HG03280 (cell line): ENCODE measurements at regions not wholly inside any gene's neighbourhood (a gene's known extent, or its start where the extent isn't known, plus 50 kb on each side); places are given as distances from the start of the nearest gene placed in this dataset.
A peak's percentile ranks its signal among the peaks of the same experiment; 100 is the strongest.

Experiments used
- ATAC-seq: cut with Tn5 transposase; IDR thresholded peaks from one replicate; pipeline ENCODE4 v1.9.1; 2021; ENCODE audit warnings: mild to moderate bottlenecking, moderate library complexity; ENCODE audit not compliant: unreplicated experiment

GRCh38 chr10:83957168-83957947 is 182.0 kb upstream of the GHITM start:
- no peak for ATAC-seq

DNA sequence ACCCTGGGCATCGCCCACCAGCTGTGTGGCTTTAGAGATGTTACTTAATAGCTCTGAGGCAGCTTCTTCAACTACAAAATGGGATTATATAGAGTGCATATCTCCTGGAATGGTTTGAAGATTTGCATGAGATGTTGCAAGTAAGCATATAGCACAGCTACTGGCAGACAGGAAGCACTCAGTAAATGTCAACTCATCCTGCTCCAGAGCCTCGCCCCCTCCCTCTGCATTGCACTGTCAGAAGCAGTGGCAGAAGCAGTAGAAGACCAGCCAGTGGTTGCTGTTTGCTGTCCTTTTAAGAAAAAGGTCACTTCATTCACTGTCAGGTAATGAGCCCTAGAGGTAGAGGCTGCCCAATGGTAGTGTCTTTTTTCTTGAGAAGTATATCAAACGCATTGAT is 180.0 kb upstream of the GHITM start:
- ATAC-seq, result no peak

GRCh38 chr10:83960125-83960524 is 179.2 kb upstream of the GHITM start:
- ATAC-seq, result no peak

- ATAC-seq, result no peak
These were observed 177.7 kb upstream of the GHITM start for GRCh38 chr10:83961620-83962019.

DNA sequence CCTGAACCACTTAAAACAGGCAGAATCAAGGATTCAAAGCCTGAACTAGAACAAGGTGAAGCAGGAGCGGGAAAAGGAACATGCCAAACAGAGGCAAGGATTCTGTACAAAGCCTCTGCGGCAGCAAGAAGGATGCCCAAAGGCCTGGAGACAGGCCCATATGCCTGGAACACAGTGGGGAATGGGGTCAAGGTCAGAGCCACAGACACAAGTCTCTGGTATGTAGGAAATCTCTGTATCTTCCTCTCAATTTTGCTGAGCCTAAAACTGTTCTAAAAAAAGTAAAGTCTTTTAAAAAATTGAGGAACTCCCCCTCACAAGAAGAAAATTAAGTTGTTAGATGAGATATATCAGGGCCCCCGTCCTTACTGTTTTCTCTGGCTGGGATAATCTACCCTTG is 175.9 kb upstream of the GHITM start:
- no peak for ATAC-seq

- ATAC-seq, result no peak
These were observed 173.8 kb upstream of the GHITM start for GRCh38 chr10:83965473-83965872.

GRCh38 chr10:83968052-83968451 is 171.3 kb upstream of the GHITM start:
- ATAC-seq, result no peak

DNA sequence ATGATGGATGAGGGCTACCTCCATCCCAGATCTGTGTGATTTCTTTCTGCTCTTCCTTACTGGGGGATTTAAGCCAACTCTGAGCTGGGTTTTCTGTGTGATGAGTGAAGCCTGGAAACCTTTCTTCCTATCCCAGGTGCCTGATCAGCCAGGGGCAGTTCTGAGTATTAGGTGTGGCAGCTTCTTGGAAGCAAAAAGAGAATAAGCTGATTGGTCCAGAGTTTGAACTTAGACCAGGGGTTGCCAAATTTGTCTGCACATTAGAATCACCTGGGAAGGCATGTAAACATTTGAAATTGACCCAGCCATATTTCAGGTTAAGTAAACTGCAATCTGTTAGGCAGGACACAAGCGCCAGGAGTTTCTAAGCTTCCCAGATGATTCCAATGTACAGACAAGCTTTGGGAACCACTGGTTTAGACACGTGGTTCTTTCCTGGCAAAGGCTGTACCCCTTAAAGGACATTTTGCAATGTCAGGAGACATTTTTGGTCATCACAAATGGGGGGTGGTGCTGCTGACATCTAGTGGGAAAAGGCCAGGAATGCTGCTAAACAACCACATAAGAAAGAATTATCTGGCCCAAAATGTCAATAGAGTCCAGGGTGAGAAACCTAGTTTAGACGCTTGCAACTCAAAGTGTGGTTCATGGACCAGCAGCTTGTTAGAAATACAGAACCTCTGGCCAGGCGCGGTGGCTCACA is 160.5 kb upstream of the GHITM start:
- no peak for ATAC-seq

DNA sequence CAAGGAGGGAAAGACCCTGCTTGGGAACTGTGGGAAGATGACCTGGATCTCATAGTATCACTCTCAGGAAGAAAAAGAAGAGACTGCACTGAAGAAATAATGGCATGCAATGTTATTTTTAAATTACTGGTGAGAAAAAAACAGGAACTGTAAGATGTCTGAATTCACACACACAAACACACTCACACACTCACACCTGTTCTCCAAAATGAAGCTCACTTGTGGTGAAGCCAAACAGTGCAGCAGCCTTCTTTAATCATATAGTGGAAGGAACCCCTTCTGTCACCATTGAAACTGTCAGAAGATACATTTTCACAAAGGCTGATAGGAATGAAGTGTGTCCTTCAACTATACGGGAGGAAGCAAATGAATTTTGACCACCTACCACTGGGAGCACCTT is 156.5 kb upstream of the GHITM start:
- ATAC-seq, result no peak

GRCh38 chr10:83983578-83984255 is 155.6 kb upstream of the GHITM start:
- ATAC-seq, result no peak

DNA sequence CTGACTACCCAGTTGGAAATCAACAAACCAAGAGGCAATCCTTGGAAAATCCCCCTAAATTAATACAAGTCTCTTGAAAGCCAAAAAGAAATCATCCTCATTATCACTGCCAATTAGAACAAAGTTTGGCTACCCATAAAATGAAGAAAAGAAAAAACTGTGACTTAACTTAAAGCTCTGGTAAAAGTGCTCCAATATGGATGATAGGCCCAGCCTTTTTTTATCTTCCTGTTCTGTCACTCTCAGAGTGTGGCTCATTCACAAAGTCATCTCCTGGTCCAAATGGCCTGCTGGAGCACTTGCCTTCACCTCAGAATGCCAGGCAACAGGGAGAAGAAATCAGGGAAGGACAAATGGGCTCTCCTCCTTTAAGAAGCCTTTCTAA is 155.1 kb upstream of the GHITM start:
- no peak for ATAC-seq

DNA sequence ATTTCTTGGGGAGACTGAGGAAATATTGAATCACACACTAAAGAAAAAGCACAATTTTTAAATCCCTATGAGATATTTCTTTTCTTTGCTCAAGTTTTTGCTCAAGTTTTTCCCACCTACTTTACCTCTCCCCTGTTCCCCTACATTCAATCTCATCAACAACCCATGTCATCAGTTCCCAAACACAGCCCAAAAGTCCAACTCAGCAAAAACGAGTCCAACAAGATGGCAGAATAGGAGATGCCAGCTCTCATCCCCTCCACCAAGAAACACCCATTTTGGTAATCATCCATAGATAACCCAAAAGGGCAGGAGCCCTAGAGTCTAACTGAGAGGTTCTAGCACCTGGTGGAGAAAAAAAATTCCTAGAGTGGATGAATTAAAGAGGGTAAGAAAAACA is 152.5 kb upstream of the GHITM start:
- no peak for ATAC-seq

DNA sequence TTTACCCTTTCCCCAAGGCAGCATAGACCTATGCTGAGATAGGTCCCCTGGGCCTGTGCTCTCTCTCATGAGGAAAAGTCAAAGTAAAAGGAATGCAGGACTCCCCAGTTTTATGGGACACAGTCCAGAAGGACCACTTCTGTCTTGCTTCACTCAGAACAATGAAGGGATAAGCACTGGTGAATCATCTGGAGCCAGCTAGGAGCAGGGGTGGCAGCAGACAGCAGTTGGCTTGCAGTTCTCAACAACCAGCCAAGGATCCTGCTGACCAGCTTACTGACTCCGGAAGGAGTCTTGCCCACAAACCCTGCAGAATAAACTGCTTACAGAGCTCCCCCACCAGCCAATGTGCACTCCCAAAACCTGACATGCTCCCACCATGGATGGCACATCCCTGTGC is 152.1 kb upstream of the GHITM start:
- ATAC-seq, result no peak

DNA sequence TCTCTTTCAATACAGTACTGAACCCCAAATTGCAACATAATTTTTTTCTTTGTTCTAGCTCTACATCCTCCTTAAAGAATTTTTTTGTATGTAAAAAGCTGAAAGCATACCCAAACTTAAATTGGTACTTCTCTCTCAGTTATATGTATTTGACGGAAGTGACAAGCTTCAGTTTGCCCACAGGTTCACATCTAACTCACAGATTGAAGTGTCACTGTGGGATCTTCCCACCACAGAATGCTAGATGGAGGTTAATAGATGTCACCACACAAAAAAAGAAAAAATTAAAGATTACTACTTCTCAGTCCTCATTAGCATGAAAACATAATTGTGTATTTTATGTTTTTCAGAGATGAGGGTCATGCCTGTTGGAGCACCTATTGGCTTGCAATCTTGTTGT is 150.9 kb upstream of the GHITM start:
- ATAC-seq, result no peak

- ATAC-seq, result peak; percentile 85
These were observed 149.2 kb upstream of the GHITM start for GRCh38 chr10:83990126-83990525.

DNA sequence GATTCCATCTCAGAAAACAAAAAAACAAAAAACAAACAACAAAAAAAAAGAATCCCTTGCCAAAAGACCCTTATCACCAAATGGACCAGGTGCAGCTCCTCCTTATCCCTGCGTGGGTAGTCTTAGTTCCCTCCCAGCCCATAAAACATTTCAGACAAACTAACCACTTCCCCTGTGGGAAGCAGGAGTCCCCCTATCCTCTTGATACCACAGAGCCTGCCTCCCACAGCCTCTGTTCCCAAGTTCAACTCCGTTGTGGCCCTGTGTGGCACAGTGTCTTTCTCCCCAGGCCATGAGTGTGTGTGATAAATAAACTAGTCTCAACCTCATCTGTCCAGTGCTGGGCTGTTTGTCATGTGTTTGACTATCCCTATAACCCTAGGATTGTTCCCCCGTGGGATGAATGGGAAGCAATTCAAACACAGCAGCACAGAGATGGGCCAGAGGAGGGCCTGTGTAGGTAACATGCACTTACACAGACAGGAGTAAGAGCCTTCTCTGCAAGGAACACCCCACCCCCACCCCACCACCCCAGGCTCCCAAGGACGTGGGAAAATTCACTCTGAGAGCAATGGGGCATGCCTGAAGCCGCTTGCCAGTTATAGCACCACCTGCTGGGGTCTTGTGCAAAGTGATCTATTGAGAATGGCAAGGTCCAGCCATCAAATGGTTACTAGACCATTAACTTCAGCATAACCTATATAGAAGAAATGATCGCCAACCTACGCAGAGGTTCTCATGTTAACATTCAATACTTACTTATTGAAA is 147.1 kb upstream of the GHITM start:
- peak; percentile 47 for ATAC-seq

DNA sequence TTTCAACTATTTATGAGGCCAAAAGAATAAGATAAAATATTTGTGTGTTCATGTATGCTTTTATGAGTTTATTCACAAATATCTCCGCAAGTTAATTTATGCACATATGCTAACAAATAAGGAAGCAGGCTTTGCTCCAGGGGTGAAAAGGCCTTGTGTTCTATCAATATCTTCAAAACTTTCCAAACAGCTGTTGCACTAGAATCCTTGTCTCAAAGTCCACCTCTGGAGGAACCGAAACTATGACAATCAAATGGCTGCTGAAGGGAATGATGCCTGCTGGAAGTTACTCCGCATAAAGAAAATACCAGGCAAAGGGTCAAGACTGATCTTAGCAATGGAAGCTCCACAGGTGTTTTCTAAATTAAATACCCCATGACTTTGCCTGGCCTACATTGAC is 145.0 kb upstream of the GHITM start:
- ATAC-seq, result no peak

DNA sequence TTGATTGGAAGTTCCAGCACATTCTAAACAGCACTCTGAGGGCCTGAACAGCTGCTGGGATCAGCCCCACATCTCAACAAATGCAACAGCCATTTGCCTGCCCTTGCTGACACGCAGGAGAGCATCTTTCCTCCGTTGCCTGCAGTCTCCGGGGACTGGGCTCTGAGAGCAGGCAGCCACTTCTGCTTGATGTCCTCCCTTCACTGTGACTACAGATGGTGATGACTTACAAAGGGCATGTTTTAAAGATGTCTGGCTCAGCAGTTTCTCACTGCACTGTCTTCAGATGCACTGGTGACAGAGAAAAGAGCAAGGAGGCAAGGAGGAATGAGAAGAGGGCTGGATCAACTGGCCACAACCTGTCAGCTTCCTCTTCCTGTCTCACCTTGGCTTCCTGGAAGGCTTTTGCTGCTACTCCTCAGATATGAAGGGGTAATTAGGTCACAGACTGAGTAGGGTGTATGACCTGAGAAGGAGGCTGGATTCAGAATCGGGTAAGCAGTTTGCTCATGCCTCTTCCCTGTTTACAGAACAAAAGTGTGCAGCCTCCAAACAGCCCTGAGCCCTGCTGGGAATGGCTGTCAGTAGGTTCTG is 143.5 kb upstream of the GHITM start:
- ATAC-seq, result no peak

- no peak for ATAC-seq
These were observed 135.1 kb upstream of the GHITM start for GRCh38 chr10:84004221-84004620.

DNA sequence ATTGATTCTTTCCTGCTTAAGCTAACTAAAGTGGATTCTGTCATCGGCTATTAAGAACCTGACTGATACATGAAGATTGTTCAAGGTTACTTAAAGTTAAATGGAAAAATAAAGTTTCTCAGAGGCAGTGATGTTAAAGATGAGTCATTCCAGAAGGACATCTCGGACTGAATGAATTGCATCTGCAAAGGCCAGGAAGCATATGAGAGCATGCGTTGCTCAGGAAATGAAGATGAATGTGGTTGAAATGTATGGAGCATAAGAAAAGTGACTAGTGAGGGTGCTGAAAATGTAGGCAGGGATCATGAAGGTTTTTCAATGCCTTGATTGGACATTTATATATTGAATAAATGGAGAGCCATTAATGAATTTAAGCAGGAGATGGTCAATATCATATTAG is 133.9 kb upstream of the GHITM start:
- ATAC-seq, result no peak

GRCh38 chr10:84007482-84007881 is 131.8 kb upstream of the GHITM start:
- ATAC-seq, result no peak
